Stimulated activated CD4-positive, alpha-beta T cell treated with anti-CD3 and anti-CD28 coated beads, Interleukin-4, amount 100 ng/mL, for 48 hours (primary cell): ENCODE measurements at regions not wholly inside any gene's neighbourhood (a gene's known extent, or its start where the extent isn't known, plus 50 kb on each side); places are given as distances from the start of the nearest gene placed in this dataset.

Experiments
- DNase-seq, 2 donors: peaks; one replicate each; pipeline ENCODE4 v3.0.0-alpha.2; 2020; ENCODE audit warnings: low read depth in 2 of 2

DNA sequence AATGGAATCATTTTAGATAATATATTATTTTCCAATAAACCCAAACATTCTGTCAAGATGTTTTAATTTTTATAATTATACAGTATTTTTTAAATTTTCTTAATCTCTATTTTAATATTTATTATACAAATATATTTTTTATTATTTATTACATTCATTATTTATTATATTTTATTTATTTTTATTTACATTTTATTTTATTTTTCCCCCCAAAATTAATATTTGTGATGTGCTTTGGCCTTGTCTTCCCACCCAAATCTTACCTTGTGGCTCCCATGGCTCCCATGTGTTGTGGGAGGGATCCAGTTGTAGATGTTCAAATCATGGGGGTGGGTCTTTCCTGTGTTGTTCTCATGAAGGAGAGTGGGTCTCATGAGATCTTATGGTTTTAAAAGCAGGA lies 382.1 kb downstream of the TLE4 start:
- no peak for DNase-seq

DNA sequence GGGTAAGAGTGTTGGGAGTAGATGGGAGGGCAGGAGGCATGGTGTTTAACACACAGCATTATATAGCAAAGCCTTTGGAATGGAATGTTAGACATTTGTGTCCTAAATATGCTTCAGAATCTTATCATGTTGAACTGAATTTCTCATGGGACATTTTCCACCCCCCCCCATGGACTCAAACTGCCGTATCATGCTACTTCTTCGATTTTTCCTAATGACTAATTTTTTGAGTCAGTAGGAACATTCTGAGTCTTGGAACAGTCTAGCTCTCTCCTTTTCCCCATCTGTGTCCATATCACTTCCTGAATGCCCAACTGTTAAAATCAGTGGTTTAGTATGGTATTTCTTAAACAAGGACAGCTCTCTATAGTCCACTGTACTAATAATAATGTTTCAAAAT lies 380.6 kb downstream of the TLE4 start:
- DNase-seq, result no peak

DNA sequence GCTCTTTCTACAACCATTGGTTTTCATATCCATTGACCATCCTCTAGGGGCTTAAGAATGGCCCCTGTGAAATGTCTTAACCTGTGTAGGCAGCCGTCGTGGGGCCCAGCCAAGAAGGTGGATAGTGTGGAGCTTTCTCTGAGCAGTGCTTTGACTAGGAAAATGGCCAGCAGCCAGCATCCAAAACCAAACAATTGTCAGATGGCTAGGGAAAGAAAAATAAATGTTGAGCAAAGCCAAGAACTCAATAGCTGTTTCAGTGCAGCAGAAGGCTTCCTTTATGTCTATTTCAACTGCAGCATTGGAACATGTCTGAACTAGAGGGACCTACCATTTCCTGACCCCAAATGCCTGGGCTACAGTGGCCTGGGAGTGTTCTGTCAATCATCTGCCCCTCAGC lies 374.9 kb downstream of the TLE4 start:
- DNase-seq, result no peak

DNA sequence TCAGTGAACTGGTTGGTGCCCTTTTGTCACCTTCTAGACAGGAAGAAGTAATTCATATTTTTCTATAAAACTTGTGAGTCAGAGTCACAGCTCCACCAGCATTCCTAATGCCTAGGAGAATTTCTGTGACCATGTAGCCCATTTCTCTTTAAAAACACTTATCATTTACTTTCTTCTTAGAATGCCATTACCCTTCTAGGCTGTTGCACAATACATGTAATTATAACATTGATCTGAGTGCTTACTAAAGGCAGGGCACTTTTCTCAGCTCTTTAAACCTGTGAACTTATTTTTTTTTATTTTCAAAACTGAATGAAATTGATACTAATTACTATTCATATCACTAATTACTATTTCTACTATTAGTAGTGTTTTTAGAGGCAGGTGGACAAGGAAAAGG lies 373.7 kb downstream of the TLE4 start:
- DNase-seq, result no peak

DNA sequence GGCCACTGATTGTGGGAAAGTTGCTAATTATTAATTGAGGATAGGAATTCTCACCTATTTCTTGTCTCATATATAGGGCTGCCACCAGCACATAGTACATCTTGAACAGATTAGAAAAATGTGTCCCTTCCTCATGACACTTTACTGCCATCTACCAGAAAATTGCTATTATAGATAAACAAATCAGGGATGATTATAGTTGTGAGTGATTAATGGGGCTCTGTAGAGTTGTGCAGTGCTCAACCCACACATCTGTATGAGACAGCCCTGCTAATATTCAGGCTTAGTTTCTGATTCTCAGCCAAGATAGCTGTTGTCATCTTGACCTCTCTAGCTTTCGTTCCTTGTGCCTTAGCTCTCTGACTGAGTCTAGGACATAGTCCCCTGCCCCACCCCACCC lies 373.3 kb downstream of the TLE4 start:
- DNase-seq, result no peak

DNA sequence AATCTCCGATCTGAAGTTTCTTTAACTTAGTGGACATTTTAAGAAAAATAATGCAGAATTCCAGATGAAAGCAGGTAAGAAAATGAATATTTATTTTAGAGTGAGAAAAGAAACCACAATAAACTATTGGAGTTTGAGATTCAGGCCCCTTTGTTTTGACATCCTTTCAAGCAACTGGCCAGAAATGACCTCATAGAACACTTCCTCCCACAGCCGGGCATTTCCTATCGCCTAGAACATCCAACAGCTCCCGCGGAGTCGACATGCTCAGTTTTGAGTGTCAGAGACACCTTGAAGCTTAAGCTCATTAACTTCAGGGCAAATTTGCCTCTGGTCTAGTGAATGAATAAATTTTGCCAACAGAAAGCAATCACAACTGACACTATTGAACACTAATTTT lies 369.2 kb downstream of the TLE4 start:
- DNase-seq, result no peak

DNA sequence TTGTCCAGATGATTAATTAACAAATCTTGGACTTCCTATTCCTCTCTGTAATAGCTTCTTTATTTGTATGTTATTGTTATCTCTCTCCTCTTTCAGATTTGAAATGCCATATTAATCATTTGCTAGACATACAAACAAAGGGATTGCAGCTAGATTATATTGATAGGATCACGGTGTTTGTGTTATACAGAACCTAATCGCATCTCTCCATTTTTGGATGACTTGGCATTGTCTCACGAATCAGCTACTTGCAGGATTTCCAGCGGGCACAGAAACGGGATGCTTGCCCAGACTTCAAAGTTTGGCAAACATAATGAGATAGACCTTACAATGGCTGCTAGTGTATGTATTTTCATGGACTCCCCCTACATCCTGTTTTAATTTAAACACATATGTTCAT lies 368.1 kb downstream of the TLE4 start:
- DNase-seq, result no peak

DNA sequence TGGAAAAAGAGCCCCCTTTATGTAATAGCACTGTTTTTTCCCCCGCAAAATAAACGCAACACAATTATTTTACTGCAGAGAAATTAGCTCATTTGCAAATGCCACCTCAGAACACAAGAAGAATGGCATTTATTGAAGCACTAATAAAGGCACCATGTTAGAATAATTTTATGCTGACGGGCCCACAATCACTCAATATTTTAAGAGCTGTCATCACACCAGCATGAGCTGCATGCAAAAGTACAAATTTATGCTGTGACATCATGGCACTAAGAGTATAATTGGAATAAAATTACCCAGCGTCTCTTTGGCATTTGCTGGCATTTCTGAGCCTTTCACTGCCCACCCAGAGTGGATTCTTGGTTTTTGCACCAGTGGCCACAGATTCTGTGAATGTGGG lies 364.6 kb downstream of the TLE4 start:
- DNase-seq, result no peak

DNA sequence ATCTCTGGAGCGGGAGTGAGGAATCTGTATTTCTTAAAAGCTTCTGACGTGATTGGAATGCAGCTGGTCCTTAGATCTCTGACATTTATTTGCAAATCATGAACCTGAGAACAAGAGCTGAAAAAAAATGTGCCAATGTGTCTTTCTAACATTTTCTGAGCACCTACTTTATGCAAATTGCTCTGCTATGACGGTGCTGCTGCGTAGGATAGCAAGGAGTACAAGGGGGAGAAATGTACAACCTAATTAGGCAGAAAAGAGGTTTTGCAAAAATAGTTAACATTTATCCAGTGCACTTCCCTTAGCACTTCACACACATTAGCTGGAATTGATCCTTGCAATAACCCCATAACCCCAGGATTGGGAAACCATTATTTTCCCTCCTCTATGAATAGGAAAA lies 357.5 kb downstream of the TLE4 start:
- DNase-seq, result no peak

DNA sequence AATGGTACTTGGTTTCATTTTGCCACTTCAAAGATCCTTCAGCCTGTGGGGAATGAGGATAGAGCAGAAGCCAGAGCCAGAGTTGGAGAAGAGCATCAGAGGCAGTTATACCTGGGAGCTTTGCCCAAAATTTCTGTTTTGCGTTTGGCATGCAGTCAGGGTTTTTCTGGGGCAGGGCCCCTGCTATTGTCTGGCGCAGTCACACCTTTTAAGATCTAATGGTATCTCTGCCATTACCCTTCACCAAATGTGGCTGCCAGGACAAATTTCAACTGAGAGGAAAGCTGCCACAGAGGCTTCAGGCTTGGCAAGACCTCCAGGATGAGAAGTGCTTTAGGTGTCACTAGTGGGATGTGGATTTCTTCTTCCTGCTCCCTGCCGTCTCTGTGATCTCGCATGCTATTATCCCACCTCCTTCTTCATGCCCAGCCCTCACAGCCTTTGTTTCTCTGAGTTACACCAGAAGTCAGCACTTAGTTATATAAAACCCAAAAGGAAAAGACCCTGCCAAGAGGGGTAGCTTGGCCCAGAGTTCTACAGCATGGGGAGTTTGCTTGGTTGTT lies 357.0 kb downstream of the TLE4 start:
- no peak for DNase-seq

DNA sequence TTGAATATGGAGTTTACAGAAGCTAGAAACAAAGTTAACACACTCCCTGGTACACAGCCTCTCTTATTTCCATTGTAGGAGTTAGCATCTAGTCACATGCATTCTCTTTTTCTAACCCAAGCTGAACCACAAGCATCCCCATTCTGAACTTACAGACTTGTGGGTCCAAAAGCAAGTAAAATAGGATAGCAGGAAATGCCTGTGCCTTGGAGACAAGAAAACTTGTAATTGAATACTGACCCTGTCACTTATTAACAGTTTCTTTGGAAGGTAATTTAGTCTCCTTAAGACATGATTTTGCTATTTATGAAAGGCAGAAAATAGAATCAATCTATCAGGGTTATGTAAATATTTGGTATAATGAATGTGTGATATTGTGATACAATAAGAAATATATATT lies 353.6 kb downstream of the TLE4 start:
- no peak for DNase-seq

DNA sequence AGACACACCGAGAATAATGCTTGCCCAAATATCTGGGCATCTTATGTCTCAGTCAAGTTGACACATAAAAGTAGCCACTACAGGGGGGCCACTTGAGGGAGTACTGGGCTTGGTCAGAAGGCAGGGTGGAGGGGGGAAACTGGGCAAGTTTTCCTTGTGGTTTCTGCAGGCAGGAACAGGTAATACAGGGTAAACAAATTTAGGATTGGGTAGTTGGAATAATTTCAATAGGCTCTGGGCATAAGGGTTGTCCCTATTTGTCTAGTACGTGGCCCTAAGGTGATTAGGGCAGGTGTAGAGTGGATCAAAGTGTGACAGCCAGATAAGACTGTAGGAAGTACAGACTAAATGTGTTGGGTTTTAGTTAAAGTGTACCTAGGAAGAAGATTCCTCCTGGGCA lies 353.1 kb downstream of the TLE4 start:
- DNase-seq, result no peak

DNA sequence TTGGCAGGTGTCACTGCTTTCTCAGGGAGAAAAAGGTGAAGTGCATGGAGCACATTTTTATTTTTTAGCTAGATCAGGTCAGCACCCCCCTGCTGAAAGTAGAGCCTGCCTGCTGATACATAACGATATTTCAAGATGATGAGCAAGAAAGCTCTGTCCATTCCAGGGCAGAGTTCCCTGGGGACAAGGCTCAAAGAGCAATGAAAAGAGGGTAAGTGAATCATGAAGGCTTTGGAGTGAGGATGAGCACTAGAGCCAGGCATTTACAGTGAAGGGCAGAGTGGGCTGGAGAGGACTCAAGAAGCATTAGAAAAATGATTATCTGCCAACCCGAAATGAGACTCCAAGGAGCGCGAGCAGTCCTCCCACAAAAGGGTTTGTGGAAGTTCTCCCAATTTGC lies 345.7 kb downstream of the TLE4 start:
- DNase-seq, result no peak

DNA sequence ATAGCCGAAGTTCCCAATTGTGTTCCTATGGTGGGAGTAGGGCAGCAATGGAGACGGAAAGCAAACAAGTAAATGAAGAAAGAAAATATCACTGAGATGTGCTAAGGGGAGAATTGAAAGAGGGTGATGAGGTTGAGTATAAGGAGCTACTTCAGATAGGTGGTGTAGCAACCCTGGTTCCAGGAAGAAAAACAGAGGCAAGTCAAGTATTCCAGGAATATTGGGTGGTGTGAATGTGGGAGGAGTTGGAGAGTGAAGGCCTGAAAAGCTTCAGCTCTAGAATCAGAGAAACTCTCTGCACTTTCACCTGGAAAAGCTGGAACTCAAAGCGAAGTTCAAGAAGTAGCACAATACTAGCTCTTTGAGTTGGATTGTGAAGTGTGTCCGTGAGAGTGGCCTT lies 342.1 kb downstream of the TLE4 start:
- no peak for DNase-seq

DNA sequence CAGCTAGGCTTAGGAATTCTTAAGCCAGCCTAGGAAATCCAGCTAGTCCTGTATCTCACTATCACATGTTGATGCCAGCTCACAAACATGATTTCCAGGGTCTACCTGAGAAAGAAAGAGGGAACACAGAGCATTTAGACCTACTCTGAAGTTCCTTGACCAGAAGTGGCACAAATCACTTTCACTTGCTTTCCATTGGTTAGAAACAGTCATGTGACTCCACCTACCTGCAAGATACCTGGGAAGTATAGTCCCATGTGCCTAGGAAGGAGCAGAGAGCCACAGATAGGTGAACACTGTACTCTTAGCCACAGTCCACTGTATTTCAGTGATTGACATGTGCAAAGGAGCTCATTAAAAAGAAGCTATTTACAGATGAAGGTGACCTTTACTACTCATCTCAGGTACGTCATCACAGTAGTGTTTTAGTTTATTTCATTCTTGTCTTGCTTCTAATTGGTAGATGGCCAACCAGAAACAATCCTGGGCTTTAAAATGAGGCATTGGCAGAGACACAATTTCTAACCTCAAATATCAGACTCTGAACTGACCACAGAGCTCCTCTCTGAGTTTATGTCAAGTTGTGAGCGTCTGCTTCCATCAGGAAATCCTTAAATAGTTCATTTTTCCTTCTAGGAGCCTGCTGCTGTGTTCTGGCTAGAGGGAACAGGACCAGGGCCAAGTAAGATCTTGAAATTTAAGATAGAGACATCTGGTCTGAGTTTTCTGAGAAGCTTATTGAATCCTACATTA lies 340.7 kb downstream of the TLE4 start:
- no peak for DNase-seq

DNA sequence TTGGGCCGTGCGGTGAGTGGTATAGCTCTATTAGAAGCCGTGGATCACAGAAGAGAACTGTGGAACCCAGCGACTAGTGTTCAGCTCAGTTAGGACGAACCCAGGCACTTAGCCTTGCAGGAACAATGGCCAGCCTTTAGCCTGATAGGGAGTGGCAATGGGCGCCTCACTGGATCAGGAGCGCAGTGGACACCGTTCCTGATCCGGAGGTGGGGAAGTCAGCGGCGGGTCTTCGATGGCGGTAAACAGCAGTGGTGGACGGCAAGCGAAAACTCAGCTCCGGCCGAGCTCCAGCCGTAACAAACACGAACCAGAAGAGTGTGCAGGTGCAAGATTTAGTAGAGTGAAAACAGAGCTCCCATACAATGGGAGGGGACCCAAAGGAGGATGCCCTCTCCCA lies 340.0 kb downstream of the TLE4 start:
- no peak for DNase-seq

DNA sequence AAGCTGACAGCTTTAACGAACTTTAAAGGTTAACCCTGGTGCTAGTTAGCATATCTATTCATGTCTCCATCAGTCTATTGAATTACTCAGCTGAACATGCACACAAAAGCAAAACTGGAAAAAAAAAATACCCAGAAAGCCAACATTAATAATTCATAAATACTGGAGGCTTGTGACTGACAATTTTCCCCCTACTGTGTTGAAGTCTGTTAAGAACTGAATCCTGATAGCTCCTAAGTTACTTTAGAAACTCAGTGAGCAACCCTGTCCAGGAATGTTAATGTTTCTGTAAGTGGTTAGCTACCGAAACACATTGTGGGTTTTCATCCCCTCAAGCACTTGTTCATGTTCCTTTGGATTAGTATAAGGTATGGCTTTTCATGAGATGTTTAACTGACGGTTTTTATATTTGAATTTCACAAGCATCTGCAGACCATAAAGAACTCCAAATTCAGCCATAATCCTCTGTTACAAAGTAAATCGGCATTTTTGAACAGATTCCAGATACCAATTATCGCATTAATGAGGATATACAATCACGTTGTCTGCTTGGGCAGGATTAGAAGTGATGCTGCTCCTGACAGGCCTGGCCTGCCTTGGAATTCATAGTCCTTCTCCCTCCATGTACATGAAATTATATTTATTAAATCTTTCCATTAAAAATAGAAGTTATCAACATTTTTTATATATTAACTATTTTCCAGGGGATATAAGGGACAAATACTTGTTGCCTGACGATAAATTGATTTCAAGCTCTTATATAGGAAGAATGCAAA lies 331.2 kb downstream of the TLE4 start:
- no peak for DNase-seq

DNA sequence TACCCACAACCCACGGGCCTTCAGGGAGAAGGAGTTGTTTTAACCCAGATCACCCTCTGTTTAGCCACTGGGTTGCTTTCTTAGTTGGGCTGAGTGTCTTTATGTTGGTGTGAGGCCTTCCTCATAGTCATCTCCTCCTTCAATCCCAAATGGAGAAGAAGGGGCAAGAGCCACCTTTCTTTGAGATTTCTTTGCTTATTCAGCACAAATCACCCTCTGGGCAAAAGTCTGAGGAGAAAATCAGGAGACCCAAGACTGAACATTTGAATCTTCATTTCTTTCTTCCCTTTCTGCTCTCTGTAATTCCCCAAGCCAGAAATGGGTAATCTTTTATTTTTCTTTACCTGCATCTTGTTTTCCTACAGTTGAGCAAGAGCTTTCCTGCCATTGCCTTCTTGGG lies 329.0 kb downstream of the TLE4 start:
- DNase-seq, result no peak

DNA sequence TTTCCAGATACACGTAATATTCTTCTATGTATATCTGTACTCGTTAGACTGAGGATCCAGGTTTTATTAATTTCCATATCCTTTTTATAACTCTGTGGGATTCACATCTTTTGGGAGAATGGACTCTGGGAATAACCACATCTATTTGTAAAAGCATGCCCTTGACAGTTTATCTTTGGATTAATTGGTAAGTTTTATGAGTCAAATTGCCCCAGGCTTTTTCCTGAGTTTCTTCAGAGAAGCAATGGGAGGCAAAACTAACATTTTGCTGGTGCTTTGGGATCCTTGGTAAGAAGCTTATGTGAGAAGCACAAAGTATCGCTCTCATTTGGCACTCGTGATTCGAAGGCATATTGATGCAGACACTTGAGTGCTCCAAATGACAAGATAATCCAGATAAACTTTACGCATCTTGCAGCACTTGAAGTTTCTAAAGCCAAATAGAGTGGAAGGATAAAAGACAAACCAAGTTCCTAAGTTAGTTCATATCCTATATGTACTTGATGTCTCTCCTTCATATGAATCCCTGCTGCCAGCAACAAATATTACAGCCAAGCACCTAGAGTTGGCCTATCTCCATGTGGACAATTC lies 324.7 kb downstream of the TLE4 start:
- DNase-seq, result no peak

DNA sequence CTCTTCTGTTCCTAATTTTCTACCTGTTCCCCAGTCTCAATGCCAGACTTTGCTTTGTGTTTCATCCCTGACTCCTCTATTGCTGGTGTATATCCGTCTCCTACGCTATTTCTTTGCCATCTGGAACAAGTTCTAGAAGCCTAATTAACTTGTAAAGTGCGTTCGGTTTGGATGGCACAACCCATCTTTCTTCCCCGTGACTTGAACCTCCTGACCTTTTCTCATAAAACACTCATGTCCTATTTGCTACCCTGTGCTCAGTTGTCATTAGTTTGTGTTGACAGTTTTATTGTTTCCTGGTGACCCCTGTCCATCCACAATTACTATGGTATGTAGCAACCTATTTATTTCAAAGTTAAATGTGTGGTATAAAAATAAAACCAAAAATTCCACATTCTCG lies 323.5 kb downstream of the TLE4 start:
- DNase-seq, result no peak

DNA sequence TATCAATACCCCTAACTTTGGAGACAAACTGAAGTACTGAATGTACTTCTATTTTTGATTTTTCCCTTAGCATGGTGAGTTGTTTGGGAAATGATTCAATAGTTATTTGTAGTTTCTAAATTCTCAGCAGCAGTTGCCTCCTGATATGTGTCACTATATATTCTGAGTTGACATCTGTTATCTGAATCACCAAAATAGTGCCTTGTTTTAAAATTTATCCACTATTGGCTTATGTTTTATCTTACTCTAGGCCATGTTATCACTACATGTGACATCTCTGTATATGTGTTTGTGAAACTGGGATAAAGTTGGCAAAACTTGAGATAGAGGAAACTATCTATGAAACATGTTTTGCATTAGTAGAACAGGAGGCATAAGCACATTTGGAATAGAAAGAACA lies 317.6 kb downstream of the TLE4 start:
- no peak for DNase-seq

DNA sequence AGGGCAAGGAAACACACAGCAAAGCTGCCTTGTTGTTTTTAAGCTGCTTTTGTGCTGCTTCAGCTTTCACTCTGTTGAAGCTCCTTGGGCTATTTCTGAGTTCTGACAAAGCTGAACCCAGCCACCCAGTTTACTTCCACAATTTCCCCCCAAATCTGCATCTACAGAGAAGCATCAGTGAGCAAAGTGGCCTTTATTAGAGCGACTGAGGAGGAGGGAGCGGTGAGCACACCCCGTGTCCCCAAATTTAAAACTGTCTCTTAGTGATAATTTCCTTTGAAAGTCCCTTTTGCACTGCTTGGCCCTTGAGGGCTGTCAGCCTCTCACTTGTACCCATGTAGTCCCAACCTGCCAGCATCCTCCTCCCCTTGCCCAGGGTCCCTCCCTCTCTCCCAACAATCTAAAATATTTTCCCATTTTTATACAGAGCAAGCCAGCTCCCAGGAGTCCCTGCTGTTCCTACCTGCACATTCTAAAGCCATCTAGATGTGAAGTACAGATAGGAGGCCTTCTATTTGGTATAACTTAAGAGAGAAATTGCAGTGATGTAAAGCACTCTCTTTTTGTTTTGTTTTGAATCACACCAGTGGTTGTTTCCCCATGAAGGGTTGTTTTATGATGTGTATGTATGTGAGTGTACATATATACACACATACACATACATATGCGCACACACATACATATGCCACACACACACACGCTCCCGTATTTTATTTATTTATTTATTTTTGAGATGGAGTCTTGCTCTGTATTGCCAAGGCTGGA lies 313.5 kb downstream of the TLE4 start:
- DNase-seq, result no peak
